NCI-H1417 treated with DMSO at 0.1 percent for 48 hours (cell line): ENCODE measurements at regions not wholly inside any gene's neighbourhood (a gene's known extent, or its start where the extent isn't known, plus 50 kb on each side); places are given as distances from the start of the nearest gene placed in this dataset.
A peak's percentile ranks its signal among the peaks of the same experiment; 100 is the strongest.
"Not testable (repeated sequence)": the region's sequence is repeated elsewhere in the genome, so short reads cannot be mapped to it uniquely, and the experiment has no call there.

Source experiments
- DNase-seq: peaks from one replicate; lab custom pipeline; 2025; lab: John Stamatoyannopoulos, UW

DNA sequence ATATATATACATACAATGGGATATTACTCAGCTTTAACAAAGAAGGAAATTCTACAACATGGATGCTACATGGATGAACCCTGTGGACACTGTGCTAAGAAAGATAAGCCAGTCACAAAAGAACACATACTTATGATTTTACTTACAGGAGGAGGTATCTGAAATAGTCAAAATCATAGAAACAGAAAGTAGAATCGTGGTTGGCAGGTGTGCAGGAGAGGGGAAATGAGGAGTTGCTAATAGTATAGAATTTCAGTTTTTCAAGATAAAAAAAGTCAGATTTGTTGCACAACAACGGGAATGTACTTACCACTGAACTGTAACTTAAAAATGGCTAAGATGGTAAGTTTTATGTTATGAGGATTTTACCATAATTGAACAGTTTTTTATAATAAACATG, 706.3 kb downstream of the TFAP2A start:
- DNase-seq: no peak

DNA sequence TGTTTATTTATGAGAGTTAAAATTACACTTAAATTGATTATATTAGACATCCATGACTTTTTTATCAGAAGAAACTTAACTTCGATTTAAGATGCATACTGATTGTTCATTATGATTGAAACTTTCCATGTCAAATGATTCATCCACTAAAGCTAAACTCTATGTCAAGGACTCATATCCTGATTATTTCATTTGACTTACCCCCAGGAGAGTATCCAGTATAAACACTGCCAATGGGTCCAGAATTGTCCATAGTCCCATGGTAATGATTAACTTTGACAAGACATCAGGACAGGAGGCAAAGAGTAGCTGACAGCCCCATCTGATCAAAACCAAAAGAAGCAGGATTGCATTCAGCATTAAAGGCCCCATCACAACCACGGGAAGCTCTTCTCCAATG, 709.9 kb downstream of the TFAP2A start:
- no peak for DNase-seq

DNA sequence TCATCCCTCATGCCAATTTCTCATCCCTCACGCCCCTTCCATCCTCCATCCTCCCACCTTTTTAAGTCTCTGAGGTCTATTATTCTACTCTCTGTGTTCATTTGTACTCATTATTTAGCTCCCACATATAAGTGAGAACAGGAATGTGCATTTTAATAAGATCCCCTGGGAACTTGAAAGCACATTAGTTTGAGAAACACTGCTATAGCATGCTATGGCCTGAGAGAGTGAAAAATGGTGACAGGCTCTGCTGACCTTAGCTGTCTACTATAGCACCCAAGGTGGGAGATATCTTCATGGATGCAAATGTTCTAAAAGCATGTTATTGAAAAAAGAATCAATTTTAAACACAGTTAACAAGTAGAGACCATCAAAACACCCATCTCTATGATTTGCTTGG, 712.0 kb downstream of the TFAP2A start:
- DNase-seq: no peak

DNA sequence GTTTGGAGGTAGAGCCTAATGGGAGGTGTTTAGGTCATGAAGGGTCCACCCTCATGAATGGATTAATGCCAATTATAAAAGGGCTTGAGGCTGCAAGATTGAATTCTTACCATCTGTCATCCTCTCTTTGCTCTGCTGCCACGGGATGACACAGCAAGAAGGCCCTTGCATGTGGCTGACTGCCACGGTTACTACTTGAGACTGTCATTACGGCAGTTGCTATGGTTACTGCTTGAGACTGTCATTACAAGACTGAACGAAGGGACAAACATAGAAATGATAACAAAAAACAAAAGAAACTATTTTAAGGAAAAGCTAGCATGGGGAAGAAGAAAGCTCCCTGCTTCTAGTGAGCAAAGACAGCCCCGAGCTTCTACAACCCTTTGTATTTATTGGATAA, 715.0 kb downstream of the TFAP2A start:
- peak; percentile 11 for DNase-seq

DNA sequence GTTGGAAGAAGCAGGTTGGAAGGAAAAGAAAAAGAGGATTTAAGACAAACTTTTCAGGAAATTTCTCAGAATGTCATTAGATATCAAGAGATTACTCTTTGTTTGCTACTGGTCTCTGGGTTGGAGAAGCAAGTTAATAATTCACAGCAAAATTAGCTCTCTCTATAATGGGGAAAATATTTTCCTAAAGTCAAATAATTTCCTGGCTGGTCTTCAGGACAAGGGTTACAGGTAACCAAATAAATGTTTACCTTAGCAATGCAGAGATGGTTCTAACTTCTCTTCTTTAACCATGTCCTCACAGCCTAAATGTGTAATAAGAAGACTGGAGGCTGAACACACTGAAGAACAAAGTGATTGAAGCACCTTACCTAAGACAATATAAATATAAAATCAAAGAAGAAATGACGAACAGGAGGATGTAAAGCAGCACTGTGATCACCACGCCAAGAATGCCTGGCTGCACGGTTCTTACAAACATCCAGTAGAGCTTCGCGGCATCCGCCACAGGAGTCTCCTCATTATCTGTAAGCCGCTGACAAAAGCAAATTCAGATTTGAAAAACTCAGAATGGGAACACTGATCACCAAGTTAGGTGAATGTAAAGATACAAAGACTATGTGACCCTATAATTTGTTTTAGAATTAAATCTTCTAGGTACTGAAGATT, 717.5 kb downstream of the TFAP2A start:
- no peak for DNase-seq

DNA sequence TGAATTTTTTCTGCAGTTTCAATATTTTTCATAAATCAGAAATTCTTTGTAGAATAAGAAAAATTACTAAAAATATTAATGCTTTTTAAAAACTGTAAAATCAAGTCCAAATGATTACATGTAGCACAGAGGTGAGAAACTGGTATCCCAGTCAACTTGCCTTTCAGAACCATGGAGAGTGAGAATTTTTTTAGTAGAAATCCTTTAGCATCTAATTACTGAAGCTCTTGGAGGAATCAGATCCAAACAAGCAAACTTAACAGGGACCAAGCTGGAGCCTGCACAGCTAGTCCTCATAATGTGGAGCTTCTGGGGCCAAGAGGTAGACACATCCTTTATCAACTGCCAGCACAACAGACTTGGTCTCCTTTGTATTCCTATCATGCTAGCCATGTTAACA, 724.5 kb downstream of the TFAP2A start:
- DNase-seq: no peak

DNA sequence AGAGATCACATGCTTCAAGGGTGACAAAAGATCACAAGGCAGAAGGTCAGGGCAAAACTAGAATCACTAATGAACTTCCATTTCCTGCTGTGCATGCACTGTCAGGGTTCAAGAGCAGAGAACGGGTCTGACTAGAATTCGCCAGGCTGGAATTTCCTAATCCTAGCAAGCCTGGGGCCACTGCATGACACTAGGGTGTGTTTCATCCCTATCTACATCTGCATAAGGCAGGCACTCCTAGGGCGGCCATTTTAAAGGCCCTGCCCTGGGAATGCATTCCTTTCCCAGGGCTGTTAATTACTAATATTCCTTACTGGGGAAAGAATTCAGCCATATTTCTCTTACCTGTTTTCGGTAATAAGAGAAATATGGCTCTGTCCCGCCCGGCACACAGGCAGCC, 734.1 kb downstream of the TFAP2A start:
- DNase-seq: not testable (repeated sequence)

DNA sequence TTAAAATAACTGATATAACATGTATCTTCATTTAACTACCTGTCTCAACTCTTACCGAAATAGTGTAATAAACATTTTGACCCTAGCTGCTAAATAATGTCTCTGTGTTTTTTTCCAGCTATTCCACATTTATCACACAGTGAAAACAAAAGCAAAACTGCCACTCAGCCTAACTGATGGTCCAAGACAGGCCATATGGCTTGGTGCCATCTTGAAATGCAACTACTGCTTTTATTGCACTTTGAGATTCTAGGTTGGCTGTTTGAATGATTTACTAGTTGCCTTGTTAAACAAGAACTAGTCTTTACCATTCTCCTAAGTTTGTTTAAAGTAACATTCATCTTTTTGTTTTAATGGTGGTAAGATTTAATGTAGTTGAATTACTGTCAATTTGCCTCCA, 739.8 kb downstream of the TFAP2A start:
- no peak for DNase-seq

DNA sequence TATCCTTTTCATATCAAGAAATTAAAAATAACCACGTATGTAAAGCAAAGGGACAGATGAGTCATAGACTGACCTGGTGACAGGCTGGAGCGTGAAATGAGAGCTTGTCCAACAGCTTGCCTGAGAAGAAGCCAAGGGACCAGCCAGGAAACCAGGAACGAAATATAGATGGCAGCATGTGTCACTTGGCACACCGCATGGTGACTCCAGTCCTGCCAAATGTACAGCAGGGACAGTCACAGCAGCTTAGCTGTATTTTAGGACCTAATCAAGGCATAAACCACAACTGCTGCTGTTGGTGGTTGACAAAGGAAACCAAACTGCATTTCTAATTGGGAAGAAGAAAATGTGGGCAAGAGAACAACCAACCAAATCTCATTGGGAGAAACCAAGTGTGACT, 755.0 kb downstream of the TFAP2A start:
- no peak for DNase-seq

DNA sequence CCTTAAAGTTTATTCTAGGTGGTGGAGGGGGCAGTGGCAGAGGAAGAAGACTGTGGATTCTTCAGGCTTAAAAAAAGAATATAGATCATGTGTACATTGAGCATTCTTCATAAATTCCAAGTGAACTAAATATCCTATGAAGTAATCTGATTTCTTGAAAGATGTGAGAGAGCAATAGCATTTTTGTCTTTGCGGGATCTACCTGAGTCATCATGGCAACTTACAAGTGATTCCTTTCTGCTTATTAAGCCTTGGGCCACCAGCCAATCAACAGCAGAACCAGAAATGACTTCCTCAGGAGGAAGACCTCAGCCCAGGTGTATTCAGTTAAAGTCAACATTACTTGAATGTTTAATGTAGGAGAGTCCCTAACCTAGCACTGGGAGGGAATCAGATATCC, 756.9 kb downstream of the TFAP2A start:
- no peak for DNase-seq

DNA sequence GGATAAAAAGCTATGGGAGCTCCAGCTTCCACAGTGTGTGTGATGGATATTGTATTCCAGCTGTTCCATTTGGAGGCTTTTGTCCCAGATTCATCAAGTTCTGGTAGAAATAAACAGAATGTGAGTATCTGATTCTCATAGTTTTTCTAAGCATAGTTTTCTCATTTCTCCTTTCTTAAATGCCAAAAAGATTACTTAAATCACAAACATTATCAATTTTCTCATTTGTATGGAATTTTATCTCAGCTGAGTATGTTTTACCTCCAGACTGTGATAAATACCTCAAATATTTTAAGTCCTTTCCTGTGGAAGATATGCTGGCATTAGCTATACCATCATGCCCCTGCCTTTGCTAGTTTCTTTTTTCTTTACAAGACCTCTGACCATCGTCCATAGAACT, 767.3 kb downstream of the TFAP2A start:
- DNase-seq: no peak

DNA sequence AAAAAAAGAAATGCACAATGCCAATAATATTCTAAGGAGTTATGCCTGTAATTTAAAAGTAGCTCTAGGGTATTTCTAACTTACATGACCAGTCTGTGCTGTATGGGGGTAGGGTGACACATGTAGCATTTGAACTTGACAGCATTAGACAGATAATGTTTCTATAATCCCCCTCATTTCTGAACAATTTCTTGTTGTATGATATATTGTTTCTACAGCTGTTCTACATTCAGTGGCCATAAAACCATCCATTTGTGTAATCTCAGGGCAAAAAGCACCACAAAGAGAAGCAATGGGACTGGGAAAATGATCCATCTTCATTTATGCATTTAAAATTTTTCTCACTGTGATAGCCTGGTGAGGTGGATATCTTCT, 767.8 kb downstream of the TFAP2A start:
- DNase-seq: no peak

DNA sequence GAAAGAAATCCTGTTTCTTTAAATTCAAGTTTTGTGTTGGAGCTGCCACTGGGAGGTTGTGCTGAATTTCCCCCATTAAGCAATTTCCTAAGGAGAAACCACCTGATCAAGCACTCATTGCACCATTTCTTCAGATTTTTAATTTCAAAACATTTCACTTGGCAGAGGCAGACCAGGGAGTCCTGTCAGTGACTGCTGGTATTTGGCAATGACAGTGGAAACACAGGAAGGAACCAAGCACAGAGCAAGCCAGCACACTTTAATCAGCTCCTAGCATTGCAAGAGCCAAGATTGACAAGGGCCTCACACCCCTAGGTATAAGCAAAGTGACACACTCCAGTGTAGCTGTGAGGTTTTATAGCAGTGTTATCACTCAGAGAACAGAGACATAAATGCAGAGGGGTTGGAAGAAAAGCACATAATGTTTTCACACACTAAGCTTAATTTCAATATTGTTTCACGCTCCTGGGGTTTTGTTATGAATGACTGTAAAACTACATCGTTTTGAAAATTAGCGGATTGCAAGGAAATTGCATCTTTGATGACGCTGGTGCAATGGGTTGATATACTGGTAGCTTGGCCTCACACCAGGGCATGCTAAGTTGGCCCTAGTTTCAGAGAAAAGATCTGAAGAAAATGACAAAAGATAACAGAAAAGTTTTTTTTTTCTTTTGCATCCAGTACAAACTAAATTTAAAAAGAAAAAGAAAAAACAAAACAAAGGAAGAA, 768.4 kb downstream of the TFAP2A start:
- no peak for DNase-seq

DNA sequence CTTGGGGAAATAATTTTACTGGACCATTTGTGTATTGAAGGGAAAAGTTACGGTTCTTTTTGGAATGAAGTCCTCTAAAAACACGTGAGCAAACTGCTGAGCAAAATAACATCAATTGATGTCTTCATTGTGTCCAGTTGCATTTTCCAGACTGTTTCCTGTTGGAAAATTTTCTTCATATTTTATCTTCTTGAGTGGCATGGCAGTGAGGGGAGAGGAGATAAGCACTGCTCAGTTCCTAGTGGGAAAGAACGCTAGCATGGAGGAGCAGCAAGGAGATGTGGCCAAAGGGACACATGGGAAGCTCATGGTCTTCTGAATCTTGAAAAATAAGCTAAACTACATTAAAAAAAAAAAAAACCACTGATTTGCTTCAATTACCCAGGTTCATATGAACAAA, 776.0 kb downstream of the TFAP2A start:
- DNase-seq: no peak

DNA sequence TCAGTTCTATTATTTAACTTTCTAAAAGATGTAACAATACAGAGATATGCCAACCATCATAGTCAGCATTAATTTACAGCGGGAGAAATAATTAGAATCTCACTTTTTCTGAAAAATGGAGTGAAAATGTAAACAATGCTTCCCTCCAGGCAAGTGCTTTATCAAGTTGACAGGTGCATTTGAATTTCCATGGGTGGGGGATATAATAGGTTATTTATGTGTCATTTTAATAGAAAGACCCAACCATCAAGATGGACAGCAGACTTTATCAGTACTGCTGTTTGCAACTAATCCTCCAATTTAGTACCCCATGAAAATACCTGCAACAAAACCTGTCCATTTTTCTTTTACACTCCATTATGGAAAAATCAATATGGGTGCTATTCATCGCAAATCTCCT, 780.1 kb downstream of the TFAP2A start:
- no peak for DNase-seq

DNA sequence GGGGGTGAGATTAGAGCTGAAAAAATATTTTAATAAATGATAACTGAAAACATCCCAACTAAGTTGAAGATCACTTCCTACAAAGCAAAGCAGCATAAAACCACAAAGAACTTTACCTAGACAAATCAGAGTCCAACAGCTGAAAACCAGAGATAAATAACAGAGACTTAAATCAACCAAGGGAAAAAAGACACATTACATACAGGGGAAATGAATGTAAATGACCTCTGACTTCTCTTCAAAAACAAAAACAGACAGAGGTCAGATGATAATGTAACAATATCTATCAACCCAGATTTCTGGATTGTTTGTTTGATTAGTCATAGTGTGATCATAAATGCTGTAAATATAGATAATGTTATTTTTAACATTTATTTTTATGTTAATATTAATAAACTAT, 782.8 kb downstream of the TFAP2A start:
- DNase-seq: no peak

DNA sequence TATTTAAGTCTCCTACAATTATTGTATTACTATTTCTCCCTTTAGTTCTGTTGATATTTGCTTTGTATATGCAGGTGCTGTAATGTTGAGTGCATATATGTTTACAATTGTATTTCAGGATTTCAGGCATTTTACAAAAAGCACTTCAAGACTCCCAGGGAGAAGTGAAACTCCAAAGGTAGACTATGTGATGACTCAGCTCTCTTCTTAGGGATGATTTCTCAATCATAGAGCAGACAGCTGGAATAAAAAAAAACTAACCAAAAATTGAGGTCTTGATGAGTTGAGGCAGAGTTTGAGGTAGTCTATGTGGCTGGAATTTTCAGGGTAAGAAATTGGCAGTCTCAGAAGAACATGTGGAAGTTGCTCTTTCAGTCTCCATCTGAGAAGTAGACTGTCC, 786.1 kb downstream of the TFAP2A start:
- no peak for DNase-seq

DNA sequence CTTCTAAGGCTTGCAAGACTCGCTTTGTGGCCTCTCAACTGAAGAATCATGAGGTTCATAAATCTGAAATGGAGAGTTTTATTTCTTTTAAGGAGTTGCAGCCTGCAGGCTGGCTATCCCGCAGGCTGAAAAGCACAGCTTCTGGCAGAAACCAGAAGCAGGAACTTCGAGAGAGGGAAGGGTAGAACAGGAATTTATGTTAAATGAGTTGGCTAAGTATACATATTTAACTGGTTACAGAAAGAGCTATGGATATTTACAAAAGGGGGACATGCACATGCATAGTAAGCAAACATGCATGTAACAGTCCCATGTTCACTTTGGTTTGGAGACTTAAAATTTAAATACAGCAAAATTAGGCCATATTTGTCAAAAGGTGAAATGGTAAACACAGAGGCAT, 787.0 kb downstream of the TFAP2A start:
- DNase-seq: no peak

DNA sequence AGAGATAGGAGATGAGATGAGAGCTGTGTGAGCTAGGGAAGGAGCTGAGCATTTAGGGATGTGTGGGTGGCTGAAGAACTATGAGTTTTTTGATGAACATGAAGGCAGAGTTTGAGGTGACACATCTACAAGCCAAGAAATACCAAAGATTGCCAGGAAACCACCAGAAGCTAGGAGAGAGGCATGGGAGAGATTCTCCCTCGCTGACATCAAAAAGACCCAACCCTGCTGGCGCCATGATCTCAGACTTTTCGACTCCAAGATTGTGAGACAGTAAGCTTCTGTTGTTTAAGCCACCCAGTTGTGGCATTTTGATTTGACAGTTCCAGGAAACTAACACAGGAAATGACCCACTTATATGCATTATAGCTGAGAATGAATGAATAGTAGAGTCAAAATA, 790.9 kb downstream of the TFAP2A start:
- DNase-seq: no peak

DNA sequence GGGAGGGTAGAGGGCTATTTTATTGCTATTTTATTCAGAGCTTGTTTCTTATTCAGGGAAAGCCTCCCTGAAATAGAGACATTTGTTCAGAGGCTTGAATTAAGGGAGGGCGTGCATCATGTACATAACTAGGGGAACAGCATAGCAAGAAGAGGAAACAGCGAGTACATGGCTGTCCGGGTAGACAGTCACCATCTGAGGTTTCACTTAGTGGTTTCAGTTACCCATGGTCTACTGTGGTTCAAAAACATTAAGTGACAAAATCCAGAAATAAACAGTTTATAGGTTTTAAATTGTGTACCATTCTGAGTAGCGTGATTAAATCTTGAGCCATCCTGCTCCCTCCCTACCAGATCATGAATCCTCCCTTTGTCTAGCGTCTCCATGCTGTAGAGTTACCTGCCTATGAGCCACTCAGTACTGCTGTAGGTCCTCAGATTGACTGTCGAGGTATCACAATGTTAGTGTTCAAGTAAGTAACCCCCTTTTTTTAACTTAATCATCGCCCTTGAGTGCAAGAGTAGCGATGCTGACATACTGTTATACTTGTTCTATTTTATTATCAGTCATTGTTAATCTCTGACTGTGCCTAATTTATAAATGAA, 791.5 kb downstream of the TFAP2A start:
- DNase-seq: no peak

DNA sequence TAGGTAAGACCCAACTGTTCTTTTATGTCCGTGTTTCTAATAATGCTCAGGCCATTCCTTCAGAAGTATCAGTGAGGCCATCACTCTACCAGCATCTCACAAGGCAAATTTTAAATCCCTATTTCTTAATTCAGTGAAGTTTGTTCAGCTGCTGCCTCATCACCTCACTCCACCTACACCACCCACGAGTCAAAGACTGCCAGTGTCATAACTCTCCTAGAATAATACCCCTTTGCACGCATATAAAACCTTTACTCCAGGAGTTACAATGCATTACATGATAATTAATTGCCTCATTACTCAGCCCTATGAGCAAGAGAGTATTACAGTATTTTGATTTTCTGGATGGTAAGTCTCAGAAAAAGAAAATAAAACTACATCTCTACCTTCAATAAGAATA, 793.6 kb downstream of the TFAP2A start:
- DNase-seq: no peak

DNA sequence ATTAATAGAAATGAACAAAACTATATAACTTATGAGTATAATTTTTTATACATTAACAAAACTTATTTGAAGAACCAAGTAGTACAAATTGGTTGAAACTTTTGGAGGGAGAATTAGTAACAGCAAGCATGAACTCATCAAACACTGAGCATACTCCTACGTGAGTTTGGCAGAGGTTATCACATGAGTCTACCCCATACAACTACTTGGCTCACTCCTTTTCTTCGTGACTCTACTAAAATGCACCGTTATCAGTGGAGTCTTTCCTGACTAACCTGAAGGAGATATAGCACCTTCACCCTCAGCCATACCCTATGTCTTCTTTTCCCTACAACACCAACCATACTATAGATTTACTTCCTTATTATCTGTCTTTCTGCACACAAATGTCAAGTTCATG, 794.2 kb downstream of the TFAP2A start:
- no peak for DNase-seq

DNA sequence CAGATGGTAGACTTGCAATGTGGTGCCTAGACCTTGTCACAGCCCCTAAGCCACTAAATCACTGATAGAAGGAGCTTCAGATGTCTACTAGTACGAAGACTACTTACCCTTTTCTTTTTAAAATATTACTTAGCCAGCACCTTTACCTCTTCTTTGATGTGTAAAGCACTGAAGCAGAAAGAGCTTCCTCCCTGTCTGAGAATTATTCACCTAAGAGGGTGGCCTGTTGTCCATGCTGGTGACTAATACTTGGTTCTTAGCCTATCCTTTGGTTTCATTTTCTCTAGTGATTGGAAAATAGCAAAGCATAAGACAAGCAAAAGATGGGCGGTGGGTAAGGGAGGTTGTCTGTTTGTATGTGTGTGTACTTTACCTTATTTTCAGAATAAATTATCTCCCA, 794.6 kb downstream of the TFAP2A start:
- no peak for DNase-seq

DNA sequence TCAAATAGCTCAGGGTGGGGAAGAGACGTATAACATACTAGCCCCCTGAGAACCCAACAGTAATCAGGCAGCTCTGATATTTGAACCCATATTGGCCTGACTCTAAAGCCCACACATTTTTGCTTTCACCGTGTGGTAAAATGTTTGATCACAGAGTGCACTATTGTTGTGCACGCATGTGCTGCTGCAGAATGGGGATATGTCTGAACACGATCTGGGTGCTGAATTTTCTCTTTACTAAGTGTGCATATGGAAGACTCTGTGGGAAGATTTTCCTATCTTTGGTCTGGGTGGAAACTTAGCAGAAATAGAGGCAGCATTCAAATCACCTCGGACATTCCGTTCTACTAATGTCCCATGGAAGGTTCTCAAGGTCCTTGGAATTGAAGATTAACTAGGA, 800.1 kb downstream of the TFAP2A start:
- no peak for DNase-seq
